HEK293 (cell line): ENCODE measurements at regions not wholly inside any gene's neighbourhood (a gene's known extent, or its start where the extent isn't known, plus 50 kb on each side); places are given as distances from the start of the nearest gene placed in this dataset.

Source experiments
- KLF16 ChIP-seq: fragments of 450-650 bp; formaldehyde crosslinking; IDR thresholded peaks from 2 replicates; pipeline ENCODE4 v1.5.1; 2017; ENCODE audit warnings: missing biosample characterization, missing genetic modification characterization
- ZNF202 ChIP-seq: fragments of 450-650 bp; formaldehyde crosslinking; IDR thresholded peaks from 2 replicates; pipeline ENCODE4 v1.5.1; 2016; ENCODE audit warnings: missing biosample characterization, missing genetic modification characterization, borderline replicate concordance

- TF ChIP-seq KLF16 (tag by site-specific recombination) (no peak), ZNF202 (no peak)
These were observed 160.1 kb upstream of the NDST3 start for GRCh38 chr4:117874216-117874615.
